ENCODE measurements at regions not wholly inside any gene's neighbourhood (a gene's known extent, or its start where the extent isn't known, plus 50 kb on each side); places are given as distances from the start of the nearest gene placed in this dataset.

GRCh38 chr5:8685704-8686103 lies 816.8 kb downstream of the MTRR start:
- ChIA-PET POLR2A (ENCODE audit: partially characterized antibody) (no interaction called here), CTCF (ENCODE audit: partially characterized antibody) (interaction anchor here (0.6 kb wide), 1 partner anchor 1462 kb away, joined by 3 read pairs; no protein-coding TSS in a partner anchor)
- no peak overlapping the region for H2BK20ac ChIP-seq (ENCODE audit: low read length)

More at GRCh38 chr5:8685704-8686103, 816.8 kb downstream of the MTRR start:
- H3K4me1 ChIP-seq (replicated peaks in 1 of 4; ENCODE audit: control insufficient read depth in 3 of 4, insufficient read depth in 4 of 4, low read length in 3 of 4) = no peaks in the 10 kb centered on the region
- no peak overlapping the region for H2BK15ac ChIP-seq (ENCODE audit: low read length)
- H2BK12ac ChIP-seq (ENCODE audit: low read depth, low read length) = no peak overlapping the region
- no peak overlapping the region for H3K23ac ChIP-seq (ENCODE audit: insufficient read length)
- no peak overlapping the region for H2AK5ac ChIP-seq (ENCODE audit: low read depth, low read length)
- TF ChIP-seq CTCF (IDR thresholded peaks at IDR 0.05; ENCODE audit: control extremely low read depth in 1 of 3, insufficient read depth in 1 of 3, low read depth in 1 of 3, low read length in 3 of 3) = peak; percentile 20 to 46 (median 22); a peak in 3 of 4 replicates
- TF ChIP-seq ASH2L (IDR thresholded peaks at IDR 0.05; ENCODE audit: low read length) = no peak
- TF ChIP-seq RAD21 (IDR thresholded peaks at IDR 0.05 in 1 of 2, conservative IDR thresholded peaks at IDR 0.05 in 1 of 2; ENCODE audit: low read depth in 2 of 2, low read length in 2 of 2) = peak; percentile 66 to 75
- TF ChIP-seq TAF7 (optimal IDR thresholded peaks at IDR 0.05; ENCODE audit: borderline replicate concordance, low read depth, low read length) = no peak
- TF ChIP-seq CHD2 (IDR thresholded peaks at IDR 0.05; ENCODE audit: low read length) = no peak
- no peaks in the 10 kb centered on the region for H3K36me3 ChIP-seq (ENCODE audit: control insufficient read depth in 2 of 4, insufficient read depth in 4 of 4, low read length in 3 of 4)
- H3K79me2 ChIP-seq (ENCODE audit: control insufficient read depth in 1 of 2, insufficient read depth in 2 of 2, low read length in 2 of 2) = no peaks in the 10 kb centered on the region
- H3K23me2 ChIP-seq (ENCODE audit: low read depth, low read length) = no peaks in the 10 kb centered on the region
- H4K5ac ChIP-seq (ENCODE audit: insufficient read length, low read depth, low read length) = no peak overlapping the region
- no peak overlapping the region for H3K56ac ChIP-seq (replicated peaks; ENCODE audit: insufficient read length, low read depth, low read length)
- H3K4ac ChIP-seq (replicated peaks; ENCODE audit: insufficient read length, low read depth, low read length) = no peak overlapping the region
- no peak overlapping the region for H4K8ac ChIP-seq (ENCODE audit: extremely low read depth, insufficient read depth, low read length)
- no peak overlapping the region for H3K9ac ChIP-seq (replicated peaks in 1 of 4; ENCODE audit: extremely low read depth in 1 of 4, low read depth in 3 of 4, low read length in 3 of 4)
- DNase-seq (ENCODE audit: low read depth in 1 of 2, low spot score in 2 of 2) = no peak
- H4K20me1 ChIP-seq (replicated peaks in 1 of 2; ENCODE audit: control insufficient read depth in 1 of 2, insufficient read depth in 2 of 2, low read length in 2 of 2) = no peaks in the 10 kb centered on the region
- H3K79me1 ChIP-seq (ENCODE audit: low read depth, low read length) = no peaks in the 10 kb centered on the region
- H3K4me2 ChIP-seq (ENCODE audit: insufficient read depth in 1 of 2, low read depth in 2 of 2, low read length in 2 of 2) = no peak overlapping the region
- FAIRE-seq = no peak
- 76% methylated on average over 2 of the region's 2 CpGs; no CpG with 5 or more reads in 1 of the 2 experiments for WGBS, 2 experiments (ENCODE audit: extremely low coverage in 1 of 2, insufficient coverage in 1 of 2, insufficient read length in 1 of 2, insufficient replicate concordance in 2 of 2, low coverage in 1 of 2, low lambda C conversion rate in 2 of 2, missing lambda C conversion rate in 1 of 2)
- no peaks in the 10 kb centered on the region for H3K9me3 ChIP-seq (ENCODE audit: insufficient read depth in 2 of 2, low read depth in 1 of 2, low read length in 1 of 2)
- H3K27ac ChIP-seq (ENCODE audit: low read depth, low read length) = no peak overlapping the region
- H3K14ac ChIP-seq (ENCODE audit: insufficient read length) = no peak overlapping the region
- no peak overlapping the region for H2AFZ ChIP-seq (ENCODE audit: low read length)
- no peak overlapping the region for H3K4me3 ChIP-seq (ENCODE audit: extremely low read depth in 1 of 4, insufficient read depth in 2 of 4, low read depth in 3 of 4, low read length in 4 of 4)
- no peak overlapping the region for H4K91ac ChIP-seq (replicated peaks; ENCODE audit: insufficient read length, low read length)
- H2BK5ac ChIP-seq (ENCODE audit: low read depth, low read length) = no peak overlapping the region
- no peak overlapping the region for H3K18ac ChIP-seq (ENCODE audit: extremely low read depth, low read length)
- no peaks in the 10 kb centered on the region for H3K27me3 ChIP-seq (replicated peaks in 1 of 4; ENCODE audit: control insufficient read depth in 3 of 4, extremely low read depth in 1 of 4, insufficient read depth in 3 of 4, low read length in 3 of 4)
- no peak overlapping the region for H2BK120ac ChIP-seq (replicated peaks; ENCODE audit: low read depth, low read length)

Measured in H1 (cell line).